ENCODE measurements at regions not wholly inside any gene's neighbourhood (a gene's known extent, or its start where the extent isn't known, plus 50 kb on each side); places are given as distances from the start of the nearest gene placed in this dataset.
A peak's percentile ranks its signal among the peaks of the same experiment; 100 is the strongest.

DNA sequence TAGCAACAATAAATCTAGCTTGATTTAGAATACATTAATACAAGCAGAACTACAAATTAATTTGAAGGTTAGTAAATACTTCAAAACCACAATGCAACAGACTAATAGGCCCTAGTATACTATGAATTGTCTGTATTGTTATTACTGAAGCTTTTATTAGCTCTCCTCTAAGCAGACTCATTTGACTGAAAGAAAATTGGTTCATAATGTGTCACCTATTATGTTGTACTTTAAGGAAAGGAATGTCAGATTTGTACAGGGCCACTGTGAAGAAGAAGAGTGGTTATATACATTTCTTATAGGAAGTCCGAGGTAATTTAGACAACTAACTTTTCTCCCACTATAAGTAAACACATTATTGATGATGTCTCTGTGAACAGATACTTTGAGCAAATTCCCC, 954.5 kb downstream of the ZPLD1 start:
- TF ChIP-seq EZH2 (IDR thresholded peaks at IDR 0.05; ENCODE audit: borderline replicate concordance, insufficient read depth, low read length, poor library complexity, severe bottlenecking), result no peak
- TF ChIP-seq EP300 (conservative IDR thresholded peaks at IDR 0.05; ENCODE audit: poor library complexity, severe bottlenecking), result peak; percentile 25
- no peak for TF ChIP-seq TAF1 (IDR thresholded peaks at IDR 0.05; ENCODE audit: low read depth)
- TF ChIP-seq, protein P1, sequence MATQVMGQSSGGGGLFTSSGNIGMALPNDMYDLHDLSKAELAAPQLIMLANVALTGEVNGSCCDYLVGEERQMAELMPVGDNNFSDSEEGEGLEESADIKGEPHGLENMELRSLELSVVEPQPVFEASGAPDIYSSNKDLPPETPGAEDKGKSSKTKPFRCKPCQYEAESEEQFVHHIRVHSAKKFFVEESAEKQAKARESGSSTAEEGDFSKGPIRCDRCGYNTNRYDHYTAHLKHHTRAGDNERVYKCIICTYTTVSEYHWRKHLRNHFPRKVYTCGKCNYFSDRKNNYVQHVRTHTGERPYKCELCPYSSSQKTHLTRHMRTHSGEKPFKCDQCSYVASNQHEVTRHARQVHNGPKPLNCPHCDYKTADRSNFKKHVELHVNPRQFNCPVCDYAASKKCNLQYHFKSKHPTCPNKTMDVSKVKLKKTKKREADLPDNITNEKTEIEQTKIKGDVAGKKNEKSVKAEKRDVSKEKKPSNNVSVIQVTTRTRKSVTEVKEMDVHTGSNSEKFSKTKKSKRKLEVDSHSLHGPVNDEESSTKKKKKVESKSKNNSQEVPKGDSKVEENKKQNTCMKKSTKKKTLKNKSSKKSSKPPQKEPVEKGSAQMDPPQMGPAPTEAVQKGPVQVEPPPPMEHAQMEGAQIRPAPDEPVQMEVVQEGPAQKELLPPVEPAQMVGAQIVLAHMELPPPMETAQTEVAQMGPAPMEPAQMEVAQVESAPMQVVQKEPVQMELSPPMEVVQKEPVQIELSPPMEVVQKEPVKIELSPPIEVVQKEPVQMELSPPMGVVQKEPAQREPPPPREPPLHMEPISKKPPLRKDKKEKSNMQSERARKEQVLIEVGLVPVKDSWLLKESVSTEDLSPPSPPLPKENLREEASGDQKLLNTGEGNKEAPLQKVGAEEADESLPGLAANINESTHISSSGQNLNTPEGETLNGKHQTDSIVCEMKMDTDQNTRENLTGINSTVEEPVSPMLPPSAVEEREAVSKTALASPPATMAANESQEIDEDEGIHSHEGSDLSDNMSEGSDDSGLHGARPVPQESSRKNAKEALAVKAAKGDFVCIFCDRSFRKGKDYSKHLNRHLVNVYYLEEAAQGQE (IDR thresholded peaks at IDR 0.05; ENCODE audit: borderline replicate concordance), result no peak
- no peak for TF ChIP-seq SMC3 (conservative IDR thresholded peaks at IDR 0.05; ENCODE audit: poor library complexity)
- H3K4me2 ChIP-seq (ENCODE audit: low read length), result peak overlapping the region; percentile 26
- no peak overlapping the region for H3K4me3 ChIP-seq (ENCODE audit: low read length)
- H4K20me1 ChIP-seq (ENCODE audit: insufficient read depth), result no peaks in the 10 kb centered on the region
- H3K27ac ChIP-seq (ENCODE audit: low read length), result peak overlapping the region; percentile 35
- H3F3A ChIP-seq (ENCODE audit: insufficient read depth, low read length, poor library complexity, severe bottlenecking), result no peaks in the 10 kb centered on the region
- H3K9ac ChIP-seq (ENCODE audit: low read length), result no peak overlapping the region
- H3K79me2 ChIP-seq (replicated peaks; ENCODE audit: insufficient read depth, low read length), result no peaks in the 10 kb centered on the region
- H2AFZ ChIP-seq (ENCODE audit: low read depth, low read length), result no peak overlapping the region
- H3K27me3 ChIP-seq (ENCODE audit: insufficient read depth, low read depth, low read length), result no peaks in the 10 kb centered on the region
- H3K9me2 ChIP-seq (ENCODE audit: insufficient read depth, low read length), result no peaks in the 10 kb centered on the region
- H3K9me3 ChIP-seq (ENCODE audit: low read length), result no peaks in the 10 kb centered on the region
- H3K36me3 ChIP-seq (ENCODE audit: insufficient read depth, low read length), result no peaks in the 10 kb centered on the region

DNA sequence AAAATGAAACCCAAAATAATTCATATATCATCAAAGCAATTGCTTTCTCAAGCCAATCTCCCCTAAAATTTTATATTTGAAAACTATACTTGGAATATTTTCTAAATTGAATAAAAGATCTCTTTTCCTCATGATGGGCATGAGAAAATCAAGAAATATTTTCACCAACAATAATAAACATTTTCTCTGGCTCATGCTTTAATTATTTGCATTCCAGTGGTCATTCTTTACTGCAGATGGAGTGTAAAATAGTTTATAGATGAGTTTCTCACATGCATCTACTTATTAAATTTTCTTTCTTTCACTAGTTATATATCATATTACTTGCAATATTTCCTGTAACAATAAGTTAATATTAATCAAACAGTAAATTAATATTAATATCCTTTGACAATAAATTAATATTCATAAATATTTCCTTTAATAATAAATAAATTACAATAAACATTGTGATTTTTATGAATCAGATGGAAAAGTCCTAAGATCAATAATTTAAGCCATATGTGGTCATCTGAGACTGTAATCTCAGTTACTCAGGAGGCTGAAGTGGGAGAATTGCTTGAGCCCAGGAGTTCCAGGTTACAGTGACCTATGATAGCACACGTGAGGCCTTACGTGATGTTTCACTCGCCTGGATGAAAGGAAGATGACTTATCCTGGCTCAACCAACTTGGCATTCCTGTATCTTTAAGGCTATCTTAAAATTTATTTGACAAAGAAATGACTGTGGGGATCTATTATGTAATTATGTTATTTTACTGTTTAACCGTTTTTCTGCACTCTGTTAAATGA, 958.8 kb downstream of the ZPLD1 start:
- H3F3A ChIP-seq (ENCODE audit: insufficient read depth, low read length, poor library complexity, severe bottlenecking), result no peaks in the 10 kb centered on the region
- no peak overlapping the region for H3K4me3 ChIP-seq (ENCODE audit: low read length)
- no peak overlapping the region for H3K4me2 ChIP-seq (ENCODE audit: low read length)
- TF ChIP-seq, protein P2, sequence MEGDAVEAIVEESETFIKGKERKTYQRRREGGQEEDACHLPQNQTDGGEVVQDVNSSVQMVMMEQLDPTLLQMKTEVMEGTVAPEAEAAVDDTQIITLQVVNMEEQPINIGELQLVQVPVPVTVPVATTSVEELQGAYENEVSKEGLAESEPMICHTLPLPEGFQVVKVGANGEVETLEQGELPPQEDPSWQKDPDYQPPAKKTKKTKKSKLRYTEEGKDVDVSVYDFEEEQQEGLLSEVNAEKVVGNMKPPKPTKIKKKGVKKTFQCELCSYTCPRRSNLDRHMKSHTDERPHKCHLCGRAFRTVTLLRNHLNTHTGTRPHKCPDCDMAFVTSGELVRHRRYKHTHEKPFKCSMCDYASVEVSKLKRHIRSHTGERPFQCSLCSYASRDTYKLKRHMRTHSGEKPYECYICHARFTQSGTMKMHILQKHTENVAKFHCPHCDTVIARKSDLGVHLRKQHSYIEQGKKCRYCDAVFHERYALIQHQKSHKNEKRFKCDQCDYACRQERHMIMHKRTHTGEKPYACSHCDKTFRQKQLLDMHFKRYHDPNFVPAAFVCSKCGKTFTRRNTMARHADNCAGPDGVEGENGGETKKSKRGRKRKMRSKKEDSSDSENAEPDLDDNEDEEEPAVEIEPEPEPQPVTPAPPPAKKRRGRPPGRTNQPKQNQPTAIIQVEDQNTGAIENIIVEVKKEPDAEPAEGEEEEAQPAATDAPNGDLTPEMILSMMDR (IDR thresholded peaks at IDR 0.05; ENCODE audit: poor library complexity, severe bottlenecking), result no peak
- TF ChIP-seq MXI1 (conservative IDR thresholded peaks at IDR 0.05; ENCODE audit: poor library complexity, severe bottlenecking), result no peak
- no peak for TF ChIP-seq POLR2AphosphoS5 (IDR thresholded peaks at IDR 0.05)
- TF ChIP-seq SMC3 (conservative IDR thresholded peaks at IDR 0.05; ENCODE audit: poor library complexity), result no peak
- no peak for TF ChIP-seq EZH2 (IDR thresholded peaks at IDR 0.05; ENCODE audit: borderline replicate concordance, insufficient read depth, low read length, poor library complexity, severe bottlenecking)
- no peak for TF ChIP-seq EP300 (conservative IDR thresholded peaks at IDR 0.05; ENCODE audit: poor library complexity, severe bottlenecking)
- TF ChIP-seq RAD21 (conservative IDR thresholded peaks at IDR 0.05), result no peak
- TF ChIP-seq, protein P1 (IDR thresholded peaks at IDR 0.05; ENCODE audit: borderline replicate concordance), result no peak
- TF ChIP-seq TAF1 (IDR thresholded peaks at IDR 0.05; ENCODE audit: low read depth), result no peak
- H2AFZ ChIP-seq (ENCODE audit: low read depth, low read length), result no peak overlapping the region
- H3K9me2 ChIP-seq (ENCODE audit: insufficient read depth, low read length), result no peaks in the 10 kb centered on the region
- H3K36me3 ChIP-seq (ENCODE audit: insufficient read depth, low read length), result no peaks in the 10 kb centered on the region
- no peak overlapping the region for H3K9ac ChIP-seq (ENCODE audit: low read length)
- no peak overlapping the region for H3K27ac ChIP-seq (ENCODE audit: low read length)
- H3K9me3 ChIP-seq (ENCODE audit: low read length), result no peaks in the 10 kb centered on the region
- no peaks in the 10 kb centered on the region for H3K27me3 ChIP-seq (ENCODE audit: insufficient read depth, low read depth, low read length)
- H4K20me1 ChIP-seq (ENCODE audit: insufficient read depth), result no peaks in the 10 kb centered on the region
- H3K79me2 ChIP-seq (replicated peaks; ENCODE audit: insufficient read depth, low read length), result no peaks in the 10 kb centered on the region
